ENCODE measurements at regions not wholly inside any gene's neighbourhood (a gene's known extent, or its start where the extent isn't known, plus 50 kb on each side); places are given as distances from the start of the nearest gene placed in this dataset.

DNA sequence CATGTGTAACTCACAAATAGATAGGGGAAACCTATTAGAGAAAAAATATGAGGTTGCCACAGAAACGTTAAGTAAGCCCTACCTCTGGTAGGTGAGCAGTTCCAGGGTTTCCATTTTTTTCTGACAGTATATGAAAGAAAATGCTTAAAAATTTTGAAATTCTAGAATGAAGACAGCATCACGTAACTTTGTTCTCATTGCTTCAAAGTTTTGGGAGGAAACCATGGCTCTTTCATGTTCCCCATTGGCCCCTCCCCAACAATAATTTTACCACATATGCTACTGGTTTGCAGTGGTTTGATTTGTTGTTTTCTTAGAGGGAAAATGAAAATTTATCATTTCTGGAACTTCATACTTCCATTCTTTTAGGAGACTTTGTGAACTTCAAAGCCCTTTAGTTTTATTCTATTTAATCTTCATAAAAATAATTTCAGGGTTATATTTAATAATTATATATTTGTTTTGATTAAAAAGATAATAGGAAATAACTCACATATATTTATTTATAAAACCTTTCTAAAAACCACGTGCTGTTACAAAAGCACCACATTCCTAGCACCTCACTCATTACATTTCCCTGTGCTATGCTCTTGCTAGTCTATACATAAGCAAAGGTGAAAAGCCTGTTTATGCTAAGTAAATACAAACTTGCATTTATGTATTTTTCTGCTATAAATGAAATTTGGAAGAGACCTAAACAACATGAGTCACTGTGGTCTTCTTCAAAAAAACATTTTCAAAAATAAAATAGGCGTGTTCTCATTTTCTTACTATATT is 113.4 kb downstream of the CASP12 start:
- no peak for TF ChIP-seq EP300 (IDR thresholded peaks at IDR 0.05; ENCODE audit: low read depth in 2 of 2, low read length in 2 of 2)
- TF ChIP-seq EP300 (CRISPR knock-in tag; IDR thresholded peaks at IDR 0.05; ENCODE audit: borderline replicate concordance) = no peak
- TF ChIP-seq ZNF547 (CRISPR knock-in tag; IDR thresholded peaks at IDR 0.05) = no peak
- no peak for TF ChIP-seq ATF3 (CRISPR knock-in tag; IDR thresholded peaks at IDR 0.05)
- no peak for TF ChIP-seq PBX2 (CRISPR knock-in tag; IDR thresholded peaks at IDR 0.05)
- no peak for TF ChIP-seq ZNF792 (CRISPR knock-in tag; IDR thresholded peaks at IDR 0.05)
- no peak for TF ChIP-seq FOXA1 (IDR thresholded peaks at IDR 0.05)
- no peak for TF ChIP-seq FOXA1 (CRISPR knock-in tag; IDR thresholded peaks at IDR 0.05)
- TF ChIP-seq ZNF362 (CRISPR knock-in tag; IDR thresholded peaks at IDR 0.05; ENCODE audit: borderline replicate concordance) = no peak
- TF ChIP-seq BHLHE40 (IDR thresholded peaks at IDR 0.05; ENCODE audit: low read length) = no peak
